Spleen (tissue), 11 donors: ENCODE measurements at regions not wholly inside any gene's neighbourhood (a gene's known extent, or its start where the extent isn't known, plus 50 kb on each side); places are given as distances from the start of the nearest gene placed in this dataset.
A peak's percentile ranks its signal among the peaks of the same experiment; 100 is the strongest.

Experiments used
- DNase-seq: peaks from one replicate; pipeline ENCODE4 v3.0.0-alpha.2; 2020
- H3K27ac ChIP-seq, 8 donors: fragments of 200-600 bp; sonication (generic) in 7 of 8; 1 replicate in 4 of 8; 2 replicates in 4 of 8; pipeline versions ENCODE4 v1.5.0 to v1.8.0; 2016 to 2021; ENCODE audit warnings: inconsistent platforms in 4 of 8, mild to moderate bottlenecking in 4 of 8, moderate library complexity in 1 of 8
- H3K27me3 ChIP-seq, 7 donors: fragments of 200-600 bp; sonication (generic) in 6 of 7; replicated peaks in 1 of 7; 1 replicate in 4 of 7; 2 replicates in 3 of 7; pipeline versions ENCODE4 v1.5.0 to v1.8.0; 2016 to 2021; ENCODE audit warnings: inconsistent platforms in 3 of 7, mild to moderate bottlenecking in 1 of 7
- H3K36me3 ChIP-seq, 6 donors: fragments of 200-600 bp; sonication (generic) in 5 of 6; 1 replicate in 4 of 6; 2 replicates in 2 of 6; pipeline versions ENCODE4 v1.5.0 to v1.8.0; 2016 to 2021; ENCODE audit warnings: inconsistent platforms in 2 of 6
- H3K4me1 ChIP-seq, 6 donors: fragments of 200-600 bp; sonication (generic) in 5 of 6; 1 replicate in 3 of 6; 2 replicates in 3 of 6; pipeline versions ENCODE4 v1.5.0 to v1.8.0; 2016 to 2021; ENCODE audit warnings: inconsistent platforms in 3 of 6
- H3K4me3 ChIP-seq, 8 donors: fragments of 200-600 bp; sonication (generic) in 7 of 8; 1 replicate in 4 of 8; 2 replicates in 4 of 8; pipeline versions ENCODE4 v1.5.0 to v1.8.0; 2016 to 2021; ENCODE audit warnings: inconsistent platforms in 4 of 8, mild to moderate bottlenecking in 4 of 8, moderate library complexity in 2 of 8
- H3K9me3 ChIP-seq, 8 donors: fragments of 200-600 bp; sonication (generic) in 7 of 8; 1 replicate in 4 of 8; 2 replicates in 4 of 8; pipeline versions ENCODE4 v1.5.0 to v1.8.0; 2016 to 2021; ENCODE audit warnings: inconsistent platforms in 4 of 8
- POLR2A ChIP-seq, 3 donors: fragments of 450-650 bp; IDR thresholded peaks; one replicate each; pipeline ENCODE4 v1.5.1; 2017; ENCODE audit warnings: antibody characterized with exemption in 3 of 3, mild to moderate bottlenecking in 1 of 3
- POLR2AphosphoS5 ChIP-seq, 3 donors: sonication (generic); formaldehyde crosslinking; IDR thresholded peaks; one replicate each; pipeline ENCODE4 v1.5.1; 2017; ENCODE audit warnings: antibody characterized with exemption in 3 of 3
- WGBS, 5 donors: extraction: QIAGEN DNeasy Blood & Tissue Kit in 3 of 5; methylation state at CpG; one replicate each; pipeline versions ENCODE4 v1.1.5 to v1.1.7; 2013 to 2018; 5-methylcytosine and 5-hydroxymethylcytosine counted together
- intact Hi-C: fragments of 100-400 bp; cut with DNase I; formaldehyde crosslinking; loops from one replicate; pipeline ENCODE4 v1.15.0; 2023; ENCODE audit warnings: low total_unique reads
- TF ChIP-seq, protein P1 (sequence below), 11 experiments: fragments of 200-600 bp in 7 of 11; fragments of 450-650 bp in 4 of 11; sonication (generic) in 4 of 11; IDR thresholded peaks in 8 of 11; conservative IDR thresholded peaks in 3 of 11; 1 replicate in 7 of 11; 2 replicates in 4 of 11; pipeline versions ENCODE4 v1.4.0 to v1.8.0; 2016 to 2021; ENCODE audit warnings: antibody characterized with exemption in 11 of 11, inconsistent platforms in 4 of 11, mild to moderate bottlenecking in 1 of 11
- donor health status: healthy with polysubstance abuse.
- donor health status: DM: no; HTN: no; CAD: no; lungs with moderate emphysema.
- donor health status: DM: no; HTN: no; CAD: no.
- donor health status: Bipolar disorder and iron deficiency.
- donor health status: healthy.
- donor health status: DM: no; HTN: no; CAD: no.
- donor health status: DM: yes; HTN: yes; CAD: no.

DNA sequence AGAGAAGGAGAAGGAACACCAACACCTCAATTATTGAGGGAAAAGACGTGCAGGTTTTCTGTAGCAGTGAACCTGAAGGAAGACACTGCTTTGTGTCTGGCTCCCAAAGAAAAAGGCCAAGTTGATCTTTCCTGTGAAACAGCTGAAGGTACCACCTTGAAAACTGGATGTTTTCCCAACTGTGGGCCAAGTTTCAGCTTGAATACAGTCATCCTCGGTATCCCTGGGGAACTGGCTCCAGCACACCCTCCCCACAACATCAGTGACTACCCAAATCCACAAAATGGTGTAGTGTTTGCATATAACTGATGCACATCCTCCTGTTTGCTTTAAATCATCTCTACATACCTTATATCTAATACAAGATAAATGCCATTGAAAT, 297.0 kb upstream of the PITRM1 start:
- TF ChIP-seq, protein P1, sequence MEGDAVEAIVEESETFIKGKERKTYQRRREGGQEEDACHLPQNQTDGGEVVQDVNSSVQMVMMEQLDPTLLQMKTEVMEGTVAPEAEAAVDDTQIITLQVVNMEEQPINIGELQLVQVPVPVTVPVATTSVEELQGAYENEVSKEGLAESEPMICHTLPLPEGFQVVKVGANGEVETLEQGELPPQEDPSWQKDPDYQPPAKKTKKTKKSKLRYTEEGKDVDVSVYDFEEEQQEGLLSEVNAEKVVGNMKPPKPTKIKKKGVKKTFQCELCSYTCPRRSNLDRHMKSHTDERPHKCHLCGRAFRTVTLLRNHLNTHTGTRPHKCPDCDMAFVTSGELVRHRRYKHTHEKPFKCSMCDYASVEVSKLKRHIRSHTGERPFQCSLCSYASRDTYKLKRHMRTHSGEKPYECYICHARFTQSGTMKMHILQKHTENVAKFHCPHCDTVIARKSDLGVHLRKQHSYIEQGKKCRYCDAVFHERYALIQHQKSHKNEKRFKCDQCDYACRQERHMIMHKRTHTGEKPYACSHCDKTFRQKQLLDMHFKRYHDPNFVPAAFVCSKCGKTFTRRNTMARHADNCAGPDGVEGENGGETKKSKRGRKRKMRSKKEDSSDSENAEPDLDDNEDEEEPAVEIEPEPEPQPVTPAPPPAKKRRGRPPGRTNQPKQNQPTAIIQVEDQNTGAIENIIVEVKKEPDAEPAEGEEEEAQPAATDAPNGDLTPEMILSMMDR (IDR thresholded peaks at IDR 0.05 in 8 of 11, conservative IDR thresholded peaks at IDR 0.05 in 3 of 11) = no peak
- TF ChIP-seq POLR2A (IDR thresholded peaks at IDR 0.05) (no peak), POLR2AphosphoS5 (IDR thresholded peaks at IDR 0.05) (no peak)
- intact Hi-C loops = no loop called here
- no peak for DNase-seq
- no peaks in the 10 kb centered on the region for H3K9me3 ChIP-seq
- H3K4me1 ChIP-seq = peaks cover 16 to 83% (median 50%) of the 10 kb centered on the region in 6 donors
- peak overlapping the region in 1 of 8 donors; percentile 18 for H3K4me3 ChIP-seq
- WGBS, 5 donors = 78 to 95% (median 87%) methylated on average over 2 of the region's 2 CpGs
- peak overlapping the region; percentile 4 to 86 (median 82) for H3K27ac ChIP-seq
- H3K27me3 ChIP-seq = no peaks in the 10 kb centered on the region
- H3K36me3 ChIP-seq = no peaks in the 10 kb centered on the region

DNA sequence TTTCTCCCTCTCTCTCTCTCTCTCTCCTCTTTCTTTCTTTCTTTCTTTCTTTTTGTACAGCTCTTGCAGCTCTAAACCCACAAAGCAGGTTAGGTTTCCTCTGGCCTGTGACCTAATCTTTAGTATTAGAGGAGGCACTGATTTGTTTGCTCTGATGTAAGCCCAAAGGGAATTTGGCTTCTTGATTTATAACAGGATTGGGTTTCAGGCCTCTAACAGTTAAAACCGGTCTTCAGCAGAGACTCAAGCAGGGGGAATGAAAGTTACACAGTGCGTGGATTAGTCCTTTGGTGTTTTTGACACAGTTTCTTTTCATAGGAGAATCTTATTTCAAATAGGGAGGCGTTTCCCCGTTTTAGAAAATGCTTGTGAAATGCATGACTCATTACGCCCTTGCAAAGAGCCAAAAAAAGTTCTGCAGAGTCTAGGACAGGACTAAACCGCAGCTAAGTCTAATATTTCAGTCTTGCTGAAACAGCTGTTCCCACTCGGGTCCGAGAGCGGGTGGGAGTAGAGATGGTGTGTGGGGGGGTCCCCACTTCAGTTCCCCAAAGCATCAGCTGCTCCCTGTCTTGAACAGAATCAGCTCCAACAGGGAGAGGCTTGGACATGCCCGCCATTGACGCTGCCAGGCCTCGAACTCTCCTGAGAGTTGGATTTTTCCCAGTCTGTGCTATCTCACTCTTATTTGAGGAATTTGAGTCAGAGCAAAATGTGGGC, 296.5 kb upstream of the PITRM1 start:
- no peaks in the 10 kb centered on the region for H3K9me3 ChIP-seq
- no peak for DNase-seq
- peak overlapping the region in 1 of 8 donors; percentile 18 for H3K4me3 ChIP-seq
- TF ChIP-seq POLR2A (IDR thresholded peaks at IDR 0.05) = no peak
- TF ChIP-seq POLR2AphosphoS5 (IDR thresholded peaks at IDR 0.05) = no peak
- TF ChIP-seq, protein P1 (IDR thresholded peaks at IDR 0.05 in 8 of 11, conservative IDR thresholded peaks at IDR 0.05 in 3 of 11) = no peak
- no peaks in the 10 kb centered on the region for H3K36me3 ChIP-seq
- 45 to 61% (median 50%) methylated on average over 12 of the region's 12 CpGs for WGBS, 5 donors
- intact Hi-C loops = no loop called here
- H3K27me3 ChIP-seq = no peaks in the 10 kb centered on the region
- peak overlapping the region; percentile 4 to 86 (median 82) for H3K27ac ChIP-seq
- peaks cover 16 to 83% (median 50%) of the 10 kb centered on the region in 6 donors for H3K4me1 ChIP-seq

DNA sequence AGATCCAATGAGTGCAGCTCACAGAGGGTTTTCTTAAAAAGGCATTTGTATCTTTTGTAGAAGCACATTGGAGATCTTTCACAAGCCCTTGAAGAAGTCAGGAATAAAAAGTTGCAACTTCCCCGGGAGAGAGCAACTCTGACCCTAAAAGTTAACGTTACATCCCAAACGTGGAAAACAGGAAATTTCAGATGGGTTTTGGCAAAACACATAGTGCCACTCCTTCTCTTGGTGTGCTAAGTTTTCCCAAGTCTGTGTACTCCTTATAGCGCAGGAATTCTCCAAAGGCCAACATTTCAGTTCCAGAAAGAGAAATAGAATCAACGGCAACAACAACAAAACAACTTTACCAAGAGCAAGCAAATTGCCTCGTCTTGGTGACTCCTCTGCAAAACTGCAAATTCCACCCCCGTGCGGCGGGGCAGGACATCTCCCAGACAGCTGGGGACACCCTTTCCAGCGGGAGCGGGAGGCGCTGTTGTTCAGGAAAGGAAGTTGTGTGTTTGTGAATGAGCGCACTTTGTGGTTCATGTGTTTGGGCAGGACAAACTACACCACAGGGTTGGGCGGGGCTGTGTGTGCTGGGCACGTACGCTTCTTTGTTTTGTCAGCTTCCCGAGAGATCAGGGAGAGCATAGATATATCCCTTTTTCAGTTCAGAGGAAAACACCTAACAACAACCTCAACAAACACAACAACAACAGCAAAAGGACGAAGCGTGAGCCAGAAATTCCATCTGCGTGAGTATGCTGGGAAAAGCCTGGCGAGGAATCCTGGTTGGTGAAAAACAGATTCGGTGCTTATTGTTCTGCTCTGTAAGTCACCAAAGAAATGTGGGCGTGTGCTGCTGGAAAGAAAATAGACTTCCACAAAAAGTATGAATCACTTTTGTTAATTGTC, 294.7 kb upstream of the PITRM1 start:
- Histone ChIP-seq H3K9me3 (no peaks in the 10 kb centered on the region), H3K27ac (peak overlapping the region in 7 of 8 donors; percentile 76 to 86 (median 82)), H3K4me3 (peak overlapping the region in 3 of 8 donors; percentile 3 to 41 (median 7)), H3K4me1 (peaks cover 9 to 70% (median 44%) of the 10 kb centered on the region in 6 donors), H3K27me3 (no peaks in the 10 kb centered on the region), H3K36me3 (no peaks in the 10 kb centered on the region)
- intact Hi-C loops = no loop called here
- DNase-seq = peak; percentile 85
- 44 to 62% (median 56%) methylated on average over 23 of the region's 23 CpGs for WGBS, 5 donors
- TF ChIP-seq POLR2AphosphoS5 (IDR thresholded peaks at IDR 0.05) = peak in 2 of 3 donors; percentile 44 to 51
- TF ChIP-seq, protein P1 (IDR thresholded peaks at IDR 0.05 in 8 of 11, conservative IDR thresholded peaks at IDR 0.05 in 3 of 11) = peak in 6 of 11 experiments; percentile 15 to 36 (median 22)
- TF ChIP-seq POLR2A (IDR thresholded peaks at IDR 0.05) = no peak
